Smooth muscle cell (in vitro differentiated cells): ENCODE measurements at regions not wholly inside any gene's neighbourhood (a gene's known extent, or its start where the extent isn't known, plus 50 kb on each side); places are given as distances from the start of the nearest gene placed in this dataset.

Experiments used
- DNase-seq: peaks from one replicate; lab custom pipeline; 2025; ENCODE audit not compliant: unreplicated experiment; lab: John Stamatoyannopoulos, UW
- H2AFZ ChIP-seq: fragments of 200-600 bp; sonication (generic); 2 replicates; pipeline ENCODE4 v1.6.0; 2016; ENCODE audit warnings: antibody characterized with exemption, low read depth, mild to moderate bottlenecking
- H3F3A ChIP-seq: fragments of 200-600 bp; sonication (generic); 2 replicates; pipeline ENCODE4 v1.6.0; 2017; ENCODE audit warnings: antibody characterized with exemption, low read depth
- H3K27ac ChIP-seq: fragments of 200-600 bp; sonication (generic); 2 replicates; pipeline ENCODE4 v1.5.1; 2016; ENCODE audit warnings: low read depth, mild to moderate bottlenecking
- H3K27me3 ChIP-seq: fragments of 200-600 bp; sonication (generic); 2 replicates; pipeline ENCODE4 v1.6.1; 2016; ENCODE audit warnings: low read depth, mild to moderate bottlenecking
- H3K36me3 ChIP-seq: fragments of 200-600 bp; sonication (generic); 2 replicates; pipeline ENCODE4 v1.5.1; 2016; ENCODE audit warnings: low read depth
- H3K4me1 ChIP-seq: fragments of 200-600 bp; sonication (generic); 2 replicates; pipeline ENCODE4 v1.5.1; 2016; ENCODE audit warnings: low read depth
- H3K4me2 ChIP-seq: fragments of 200-600 bp; sonication (generic); 2 replicates; pipeline ENCODE4 v1.6.0; 2016; ENCODE audit warnings: mild to moderate bottlenecking
- H3K4me3 ChIP-seq: fragments of 200-600 bp; sonication (generic); 2 replicates; pipeline ENCODE4 v1.5.1; 2016; ENCODE audit warnings: mild to moderate bottlenecking
- H3K79me2 ChIP-seq: fragments of 200-600 bp; sonication (generic); 2 replicates; pipeline ENCODE4 v1.6.0; 2016; ENCODE audit warnings: low read depth, mild to moderate bottlenecking
- H3K9ac ChIP-seq: fragments of 200-600 bp; sonication (generic); 2 replicates; pipeline ENCODE4 v1.6.0; 2016; ENCODE audit warnings: low read depth
- H3K9me3 ChIP-seq: fragments of 200-600 bp; sonication (generic); replicated peaks from 2 replicates; pipeline ENCODE4 v1.5.1; 2016; ENCODE audit warnings: low read depth
- H4K20me1 ChIP-seq: fragments of 200-600 bp; sonication (generic); 2 replicates; pipeline ENCODE4 v1.6.0; 2016; ENCODE audit warnings: low read depth
- WGBS: methylation state at CpG from one replicate; pipeline ENCODE4 v1.1.7; 2016; ENCODE audit warnings: low lambda C conversion rate; 5-methylcytosine and 5-hydroxymethylcytosine counted together
- TF ChIP-seq, protein P1 (sequence below): fragments of 200-600 bp; sonication (generic); IDR thresholded peaks from 2 replicates; pipeline ENCODE4 v1.5.1; 2017; ENCODE audit warnings: borderline replicate concordance, mild to moderate bottlenecking, antibody characterized with exemption; ENCODE audit not compliant: insufficient read depth, poor library complexity, severe bottlenecking

DNA sequence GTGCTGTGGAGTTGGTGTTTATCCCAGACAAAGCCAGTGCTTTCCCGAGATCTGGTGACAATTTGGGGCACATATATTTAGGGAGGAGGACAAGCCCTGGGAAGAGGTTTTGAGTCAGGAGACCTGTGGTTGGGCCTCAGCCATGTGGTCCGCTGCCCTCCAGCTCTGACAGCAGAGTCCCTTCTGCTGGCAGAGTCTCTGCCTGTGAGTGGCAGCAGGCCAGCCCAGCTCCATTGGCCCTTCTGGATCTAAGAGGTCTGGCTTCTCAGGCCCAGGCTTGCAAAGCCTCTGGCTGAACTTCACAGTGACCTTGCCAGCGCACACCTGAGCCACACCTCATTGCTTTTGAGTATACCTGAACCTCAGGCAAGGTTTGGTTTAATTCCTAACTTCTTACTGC lies 115.3 kb downstream of the BCL2L11 start:
- H3K4me1 ChIP-seq = no peaks in the 10 kb centered on the region
- H3K4me2 ChIP-seq = no peak overlapping the region
- H4K20me1 ChIP-seq = peaks cover 9% of the 10 kb centered on the region
- H3F3A ChIP-seq = no peaks in the 10 kb centered on the region
- H3K27me3 ChIP-seq = no peaks in the 10 kb centered on the region
- no peak for DNase-seq
- TF ChIP-seq, protein P1, sequence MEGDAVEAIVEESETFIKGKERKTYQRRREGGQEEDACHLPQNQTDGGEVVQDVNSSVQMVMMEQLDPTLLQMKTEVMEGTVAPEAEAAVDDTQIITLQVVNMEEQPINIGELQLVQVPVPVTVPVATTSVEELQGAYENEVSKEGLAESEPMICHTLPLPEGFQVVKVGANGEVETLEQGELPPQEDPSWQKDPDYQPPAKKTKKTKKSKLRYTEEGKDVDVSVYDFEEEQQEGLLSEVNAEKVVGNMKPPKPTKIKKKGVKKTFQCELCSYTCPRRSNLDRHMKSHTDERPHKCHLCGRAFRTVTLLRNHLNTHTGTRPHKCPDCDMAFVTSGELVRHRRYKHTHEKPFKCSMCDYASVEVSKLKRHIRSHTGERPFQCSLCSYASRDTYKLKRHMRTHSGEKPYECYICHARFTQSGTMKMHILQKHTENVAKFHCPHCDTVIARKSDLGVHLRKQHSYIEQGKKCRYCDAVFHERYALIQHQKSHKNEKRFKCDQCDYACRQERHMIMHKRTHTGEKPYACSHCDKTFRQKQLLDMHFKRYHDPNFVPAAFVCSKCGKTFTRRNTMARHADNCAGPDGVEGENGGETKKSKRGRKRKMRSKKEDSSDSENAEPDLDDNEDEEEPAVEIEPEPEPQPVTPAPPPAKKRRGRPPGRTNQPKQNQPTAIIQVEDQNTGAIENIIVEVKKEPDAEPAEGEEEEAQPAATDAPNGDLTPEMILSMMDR = no peak
- WGBS = 85% methylated on average over 3 of the region's 3 CpGs
- H3K9ac ChIP-seq = no peak overlapping the region
- H3K79me2 ChIP-seq = no peaks in the 10 kb centered on the region
- H3K36me3 ChIP-seq = no peaks in the 10 kb centered on the region
- no peak overlapping the region for H2AFZ ChIP-seq
- no peaks in the 10 kb centered on the region for H3K9me3 ChIP-seq
- H3K27ac ChIP-seq = no peak overlapping the region
- no peak overlapping the region for H3K4me3 ChIP-seq

DNA sequence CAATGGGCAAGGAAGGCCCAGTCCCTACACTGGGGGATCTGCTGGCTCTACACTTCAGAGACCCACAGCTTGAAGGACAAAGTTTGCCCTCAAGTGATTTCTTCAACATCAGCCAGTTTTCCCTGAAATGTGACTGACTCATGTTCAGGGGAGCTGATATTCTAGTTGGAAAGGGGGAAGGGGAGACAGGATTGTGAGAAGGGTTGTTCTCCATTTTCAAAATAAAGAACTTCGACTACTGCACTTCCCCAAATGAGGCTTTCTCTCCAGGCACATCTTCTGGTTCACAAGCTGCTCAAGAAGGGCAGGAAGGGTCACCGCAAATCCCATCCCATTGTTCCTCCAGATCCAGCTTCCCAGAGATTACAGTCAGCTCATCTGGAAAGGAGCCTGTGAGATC lies 117.6 kb downstream of the BCL2L11 start:
- DNase-seq = no peak
- WGBS = 97% methylated on average over 2 of the region's 2 CpGs
- no peaks in the 10 kb centered on the region for H3K9me3 ChIP-seq
- H3K4me3 ChIP-seq = no peak overlapping the region
- no peaks in the 10 kb centered on the region for H3K27me3 ChIP-seq
- no peaks in the 10 kb centered on the region for H3K79me2 ChIP-seq
- peaks cover 24% of the 10 kb centered on the region for H4K20me1 ChIP-seq
- H3F3A ChIP-seq = no peaks in the 10 kb centered on the region
- TF ChIP-seq, protein P1 = no peak
- no peak overlapping the region for H2AFZ ChIP-seq
- H3K9ac ChIP-seq = no peak overlapping the region
- no peak overlapping the region for H3K4me2 ChIP-seq
- no peaks in the 10 kb centered on the region for H3K4me1 ChIP-seq
- H3K36me3 ChIP-seq = no peaks in the 10 kb centered on the region
- H3K27ac ChIP-seq = no peak overlapping the region

GRCh38 chr2:111239107-111239506 lies 118.4 kb downstream of the BCL2L11 start:
- no peaks in the 10 kb centered on the region for H3K36me3 ChIP-seq
- TF ChIP-seq, protein P1 = no peak
- H3K4me1 ChIP-seq = no peaks in the 10 kb centered on the region
- H4K20me1 ChIP-seq = peaks cover 31% of the 10 kb centered on the region
- H3K27ac ChIP-seq = no peak overlapping the region
- no peak overlapping the region for H3K4me2 ChIP-seq
- H3F3A ChIP-seq = no peaks in the 10 kb centered on the region
- H3K27me3 ChIP-seq = no peaks in the 10 kb centered on the region
- no peak overlapping the region for H2AFZ ChIP-seq
- H3K9ac ChIP-seq = no peak overlapping the region
- 100% methylated on average over 4 of the region's 4 CpGs for WGBS
- DNase-seq = no peak
- no peaks in the 10 kb centered on the region for H3K79me2 ChIP-seq
- H3K9me3 ChIP-seq = no peaks in the 10 kb centered on the region
- H3K4me3 ChIP-seq = no peak overlapping the region

DNA sequence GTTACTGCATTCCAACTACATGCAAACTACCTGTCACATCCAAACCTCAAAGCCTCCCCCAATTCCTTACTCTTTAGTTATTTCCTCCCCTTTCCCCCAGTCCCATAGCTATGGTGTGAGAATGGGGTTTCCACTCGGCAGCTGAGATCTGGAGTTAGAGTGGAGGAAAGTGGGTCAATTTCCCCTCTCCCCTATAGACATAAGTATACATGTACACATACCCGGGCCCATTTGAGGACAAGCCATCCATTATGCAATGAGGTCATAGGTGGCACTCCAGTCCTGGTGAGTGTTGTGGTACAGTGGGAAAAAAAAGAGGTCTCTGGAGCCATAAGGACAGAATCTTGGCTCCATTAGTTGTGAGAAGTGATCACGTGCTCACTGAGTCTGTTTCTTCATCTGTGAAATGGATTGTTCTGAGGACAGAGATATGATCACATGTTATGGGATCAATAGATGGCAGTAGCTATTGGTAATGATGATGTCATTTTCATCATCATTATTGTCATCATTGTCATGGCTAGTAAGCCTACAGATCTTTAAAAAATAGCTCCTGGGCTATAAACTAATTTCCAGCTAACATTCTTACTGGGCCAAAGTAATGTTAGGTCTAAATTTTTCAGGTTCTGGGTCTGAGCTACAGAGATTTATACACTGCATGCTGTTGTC lies 119.0 kb downstream of the BCL2L11 start:
- Histone ChIP-seq H3K79me2 (no peaks in the 10 kb centered on the region), H3K36me3 (no peaks in the 10 kb centered on the region), H2AFZ (no peak overlapping the region), H3F3A (no peaks in the 10 kb centered on the region), H3K27ac (no peak overlapping the region), H3K27me3 (no peaks in the 10 kb centered on the region), H4K20me1 (peaks cover 35% of the 10 kb centered on the region), H3K9ac (no peak overlapping the region), H3K4me3 (no peak overlapping the region), H3K4me2 (no peak overlapping the region), H3K4me1 (no peaks in the 10 kb centered on the region), H3K9me3 (no peaks in the 10 kb centered on the region)
- DNase-seq = no peak
- TF ChIP-seq, protein P1 = no peak
- 99% methylated on average over 3 of the region's 3 CpGs for WGBS
